ENCODE measurements at regions not wholly inside any gene's neighbourhood (a gene's known extent, or its start where the extent isn't known, plus 50 kb on each side); places are given as distances from the start of the nearest gene placed in this dataset.

DNA sequence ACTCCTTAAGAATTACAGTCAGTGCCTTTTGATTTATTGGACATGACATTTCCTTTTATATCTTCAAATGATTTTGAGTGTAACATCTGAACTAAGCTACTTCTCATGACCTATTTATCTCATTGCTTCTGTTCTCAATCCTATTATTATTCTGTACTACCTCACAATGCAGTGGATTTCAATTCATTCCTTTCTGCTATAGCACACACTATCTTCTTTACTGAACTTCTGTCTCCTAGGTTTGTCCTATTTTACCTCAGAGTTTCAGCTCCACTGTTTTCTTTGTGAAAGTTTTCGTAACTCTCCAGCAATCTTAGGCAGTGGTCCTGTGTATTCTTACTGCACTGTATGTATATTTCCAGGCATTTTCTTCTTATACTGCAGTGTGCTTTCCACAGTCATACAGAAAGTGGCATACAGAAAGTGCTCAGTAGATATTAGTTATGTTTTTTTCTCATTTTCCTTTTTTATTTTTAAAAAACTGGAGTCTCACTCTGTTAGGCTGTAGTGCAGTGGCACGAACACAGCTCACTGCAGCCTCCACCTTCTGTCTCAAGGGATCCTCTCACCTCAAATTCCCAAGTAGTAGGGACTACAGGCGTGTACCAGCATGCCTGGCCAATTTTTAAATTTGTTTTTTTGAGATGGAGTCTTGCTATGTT, 368.6 kb upstream of the RGS6 start (continued):
- TF ChIP-seq, protein P1, sequence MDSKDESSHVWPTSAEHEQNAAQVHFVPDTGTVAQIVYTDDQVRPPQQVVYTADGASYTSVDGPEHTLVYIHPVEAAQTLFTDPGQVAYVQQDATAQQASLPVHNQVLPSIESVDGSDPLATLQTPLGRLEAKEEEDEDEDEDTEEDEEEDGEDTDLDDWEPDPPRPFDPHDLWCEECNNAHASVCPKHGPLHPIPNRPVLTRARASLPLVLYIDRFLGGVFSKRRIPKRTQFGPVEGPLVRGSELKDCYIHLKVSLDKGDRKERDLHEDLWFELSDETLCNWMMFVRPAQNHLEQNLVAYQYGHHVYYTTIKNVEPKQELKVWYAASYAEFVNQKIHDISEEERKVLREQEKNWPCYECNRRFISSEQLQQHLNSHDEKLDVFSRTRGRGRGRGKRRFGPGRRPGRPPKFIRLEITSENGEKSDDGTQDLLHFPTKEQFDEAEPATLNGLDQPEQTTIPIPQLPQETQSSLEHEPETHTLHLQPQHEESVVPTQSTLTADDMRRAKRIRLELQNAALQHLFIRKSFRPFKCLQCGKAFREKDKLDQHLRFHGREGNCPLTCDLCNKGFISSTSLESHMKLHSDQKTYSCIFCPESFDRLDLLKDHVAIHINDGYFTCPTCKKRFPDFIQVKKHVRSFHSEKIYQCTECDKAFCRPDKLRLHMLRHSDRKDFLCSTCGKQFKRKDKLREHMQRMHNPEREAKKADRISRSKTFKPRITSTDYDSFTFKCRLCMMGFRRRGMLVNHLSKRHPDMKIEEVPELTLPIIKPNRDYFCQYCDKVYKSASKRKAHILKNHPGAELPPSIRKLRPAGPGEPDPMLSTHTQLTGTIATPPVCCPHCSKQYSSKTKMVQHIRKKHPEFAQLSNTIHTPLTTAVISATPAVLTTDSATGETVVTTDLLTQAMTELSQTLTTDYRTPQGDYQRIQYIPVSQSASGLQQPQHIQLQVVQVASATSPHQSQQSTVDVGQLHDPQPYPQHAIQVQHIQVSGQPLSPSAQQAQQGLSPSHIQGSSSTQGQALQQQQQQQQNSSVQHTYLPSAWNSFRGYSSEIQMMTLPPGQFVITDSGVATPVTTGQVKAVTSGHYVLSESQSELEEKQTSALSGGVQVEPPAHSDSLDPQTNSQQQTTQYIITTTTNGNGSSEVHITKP (IDR thresholded peaks at IDR 0.05; ENCODE audit: partially characterized antibody): no peak
- no peak for TF ChIP-seq TEAD1 (CRISPR knock-in tag; IDR thresholded peaks at IDR 0.05)
- TF ChIP-seq, protein P2, sequence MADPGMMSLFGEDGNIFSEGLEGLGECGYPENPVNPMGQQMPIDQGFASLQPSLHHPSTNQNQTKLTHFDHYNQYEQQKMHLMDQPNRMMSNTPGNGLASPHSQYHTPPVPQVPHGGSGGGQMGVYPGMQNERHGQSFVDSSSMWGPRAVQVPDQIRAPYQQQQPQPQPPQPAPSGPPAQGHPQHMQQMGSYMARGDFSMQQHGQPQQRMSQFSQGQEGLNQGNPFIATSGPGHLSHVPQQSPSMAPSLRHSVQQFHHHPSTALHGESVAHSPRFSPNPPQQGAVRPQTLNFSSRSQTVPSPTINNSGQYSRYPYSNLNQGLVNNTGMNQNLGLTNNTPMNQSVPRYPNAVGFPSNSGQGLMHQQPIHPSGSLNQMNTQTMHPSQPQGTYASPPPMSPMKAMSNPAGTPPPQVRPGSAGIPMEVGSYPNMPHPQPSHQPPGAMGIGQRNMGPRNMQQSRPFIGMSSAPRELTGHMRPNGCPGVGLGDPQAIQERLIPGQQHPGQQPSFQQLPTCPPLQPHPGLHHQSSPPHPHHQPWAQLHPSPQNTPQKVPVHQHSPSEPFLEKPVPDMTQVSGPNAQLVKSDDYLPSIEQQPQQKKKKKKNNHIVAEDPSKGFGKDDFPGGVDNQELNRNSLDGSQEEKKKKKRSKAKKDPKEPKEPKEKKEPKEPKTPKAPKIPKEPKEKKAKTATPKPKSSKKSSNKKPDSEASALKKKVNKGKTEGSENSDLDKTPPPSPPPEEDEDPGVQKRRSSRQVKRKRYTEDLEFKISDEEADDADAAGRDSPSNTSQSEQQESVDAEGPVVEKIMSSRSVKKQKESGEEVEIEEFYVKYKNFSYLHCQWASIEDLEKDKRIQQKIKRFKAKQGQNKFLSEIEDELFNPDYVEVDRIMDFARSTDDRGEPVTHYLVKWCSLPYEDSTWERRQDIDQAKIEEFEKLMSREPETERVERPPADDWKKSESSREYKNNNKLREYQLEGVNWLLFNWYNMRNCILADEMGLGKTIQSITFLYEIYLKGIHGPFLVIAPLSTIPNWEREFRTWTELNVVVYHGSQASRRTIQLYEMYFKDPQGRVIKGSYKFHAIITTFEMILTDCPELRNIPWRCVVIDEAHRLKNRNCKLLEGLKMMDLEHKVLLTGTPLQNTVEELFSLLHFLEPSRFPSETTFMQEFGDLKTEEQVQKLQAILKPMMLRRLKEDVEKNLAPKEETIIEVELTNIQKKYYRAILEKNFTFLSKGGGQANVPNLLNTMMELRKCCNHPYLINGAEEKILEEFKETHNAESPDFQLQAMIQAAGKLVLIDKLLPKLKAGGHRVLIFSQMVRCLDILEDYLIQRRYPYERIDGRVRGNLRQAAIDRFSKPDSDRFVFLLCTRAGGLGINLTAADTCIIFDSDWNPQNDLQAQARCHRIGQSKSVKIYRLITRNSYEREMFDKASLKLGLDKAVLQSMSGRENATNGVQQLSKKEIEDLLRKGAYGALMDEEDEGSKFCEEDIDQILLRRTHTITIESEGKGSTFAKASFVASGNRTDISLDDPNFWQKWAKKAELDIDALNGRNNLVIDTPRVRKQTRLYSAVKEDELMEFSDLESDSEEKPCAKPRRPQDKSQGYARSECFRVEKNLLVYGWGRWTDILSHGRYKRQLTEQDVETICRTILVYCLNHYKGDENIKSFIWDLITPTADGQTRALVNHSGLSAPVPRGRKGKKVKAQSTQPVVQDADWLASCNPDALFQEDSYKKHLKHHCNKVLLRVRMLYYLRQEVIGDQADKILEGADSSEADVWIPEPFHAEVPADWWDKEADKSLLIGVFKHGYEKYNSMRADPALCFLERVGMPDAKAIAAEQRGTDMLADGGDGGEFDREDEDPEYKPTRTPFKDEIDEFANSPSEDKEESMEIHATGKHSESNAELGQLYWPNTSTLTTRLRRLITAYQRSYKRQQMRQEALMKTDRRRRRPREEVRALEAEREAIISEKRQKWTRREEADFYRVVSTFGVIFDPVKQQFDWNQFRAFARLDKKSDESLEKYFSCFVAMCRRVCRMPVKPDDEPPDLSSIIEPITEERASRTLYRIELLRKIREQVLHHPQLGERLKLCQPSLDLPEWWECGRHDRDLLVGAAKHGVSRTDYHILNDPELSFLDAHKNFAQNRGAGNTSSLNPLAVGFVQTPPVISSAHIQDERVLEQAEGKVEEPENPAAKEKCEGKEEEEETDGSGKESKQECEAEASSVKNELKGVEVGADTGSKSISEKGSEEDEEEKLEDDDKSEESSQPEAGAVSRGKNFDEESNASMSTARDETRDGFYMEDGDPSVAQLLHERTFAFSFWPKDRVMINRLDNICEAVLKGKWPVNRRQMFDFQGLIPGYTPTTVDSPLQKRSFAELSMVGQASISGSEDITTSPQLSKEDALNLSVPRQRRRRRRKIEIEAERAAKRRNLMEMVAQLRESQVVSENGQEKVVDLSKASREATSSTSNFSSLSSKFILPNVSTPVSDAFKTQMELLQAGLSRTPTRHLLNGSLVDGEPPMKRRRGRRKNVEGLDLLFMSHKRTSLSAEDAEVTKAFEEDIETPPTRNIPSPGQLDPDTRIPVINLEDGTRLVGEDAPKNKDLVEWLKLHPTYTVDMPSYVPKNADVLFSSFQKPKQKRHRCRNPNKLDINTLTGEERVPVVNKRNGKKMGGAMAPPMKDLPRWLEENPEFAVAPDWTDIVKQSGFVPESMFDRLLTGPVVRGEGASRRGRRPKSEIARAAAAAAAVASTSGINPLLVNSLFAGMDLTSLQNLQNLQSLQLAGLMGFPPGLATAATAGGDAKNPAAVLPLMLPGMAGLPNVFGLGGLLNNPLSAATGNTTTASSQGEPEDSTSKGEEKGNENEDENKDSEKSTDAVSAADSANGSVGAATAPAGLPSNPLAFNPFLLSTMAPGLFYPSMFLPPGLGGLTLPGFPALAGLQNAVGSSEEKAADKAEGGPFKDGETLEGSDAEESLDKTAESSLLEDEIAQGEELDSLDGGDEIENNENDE (IDR thresholded peaks at IDR 0.05; ENCODE audit: low read depth, low read length): no peak
- TF ChIP-seq MCM2 (IDR thresholded peaks at IDR 0.05; ENCODE audit: low read depth): no peak
- TF ChIP-seq MAFG (tag; conservative IDR thresholded peaks at IDR 0.05): no peak
- TF ChIP-seq THRAP3 (IDR thresholded peaks at IDR 0.05; ENCODE audit: borderline replicate concordance): no peak

All from K562 (cell line).